Suppressor macrophage treated with lipopolysaccharide for 1 hour (primary cell): ENCODE measurements at regions not wholly inside any gene's neighbourhood (a gene's known extent, or its start where the extent isn't known, plus 50 kb on each side); places are given as distances from the start of the nearest gene placed in this dataset.
A peak's percentile ranks its signal among the peaks of the same experiment; 100 is the strongest.

Experiments used
- DNase-seq, 3 donors: peaks; one replicate each; pipeline ENCODE4 v3.0.0-alpha.2; 2020 to 2022

DNA sequence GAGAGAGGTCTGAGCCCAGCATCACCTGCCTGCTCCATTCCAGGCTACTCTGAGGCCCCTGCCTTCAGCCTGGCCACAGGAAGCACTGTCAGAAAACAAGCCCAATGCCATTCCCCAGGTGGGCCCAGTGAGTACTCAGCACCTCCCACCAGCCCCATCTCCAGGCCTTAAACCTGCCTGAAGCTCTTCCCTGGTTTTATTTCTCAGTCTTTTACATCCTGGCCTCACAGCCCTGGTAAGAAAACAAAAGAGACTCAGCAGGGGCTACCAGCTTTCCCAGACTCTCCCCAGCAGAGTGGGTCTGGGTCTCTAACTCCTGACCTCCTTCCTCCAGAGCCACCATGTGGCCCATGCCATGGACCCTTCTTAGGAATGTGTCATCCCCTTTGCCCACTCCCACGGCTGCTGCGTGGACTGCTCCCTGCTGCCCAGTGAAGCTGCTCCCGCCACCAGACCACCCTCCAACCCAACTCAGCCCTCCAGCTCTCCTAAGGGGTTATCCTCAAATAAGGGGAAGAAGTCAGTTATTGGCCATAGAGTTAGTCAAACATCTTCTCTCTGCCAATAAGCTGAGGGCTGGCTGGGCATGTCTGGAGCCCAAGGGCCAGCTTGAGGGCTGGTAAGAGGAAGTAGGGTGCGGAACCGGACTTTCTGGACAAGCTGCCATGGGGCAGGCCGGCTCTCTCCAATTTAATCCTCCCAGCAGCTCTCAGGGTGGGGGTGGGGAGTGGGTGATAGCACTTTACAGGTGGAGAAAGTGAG lies 116.7 kb upstream of the LINGO1 start:
- DNase-seq, result peak in 2 of 3 donors; percentile 5 to 22

DNA sequence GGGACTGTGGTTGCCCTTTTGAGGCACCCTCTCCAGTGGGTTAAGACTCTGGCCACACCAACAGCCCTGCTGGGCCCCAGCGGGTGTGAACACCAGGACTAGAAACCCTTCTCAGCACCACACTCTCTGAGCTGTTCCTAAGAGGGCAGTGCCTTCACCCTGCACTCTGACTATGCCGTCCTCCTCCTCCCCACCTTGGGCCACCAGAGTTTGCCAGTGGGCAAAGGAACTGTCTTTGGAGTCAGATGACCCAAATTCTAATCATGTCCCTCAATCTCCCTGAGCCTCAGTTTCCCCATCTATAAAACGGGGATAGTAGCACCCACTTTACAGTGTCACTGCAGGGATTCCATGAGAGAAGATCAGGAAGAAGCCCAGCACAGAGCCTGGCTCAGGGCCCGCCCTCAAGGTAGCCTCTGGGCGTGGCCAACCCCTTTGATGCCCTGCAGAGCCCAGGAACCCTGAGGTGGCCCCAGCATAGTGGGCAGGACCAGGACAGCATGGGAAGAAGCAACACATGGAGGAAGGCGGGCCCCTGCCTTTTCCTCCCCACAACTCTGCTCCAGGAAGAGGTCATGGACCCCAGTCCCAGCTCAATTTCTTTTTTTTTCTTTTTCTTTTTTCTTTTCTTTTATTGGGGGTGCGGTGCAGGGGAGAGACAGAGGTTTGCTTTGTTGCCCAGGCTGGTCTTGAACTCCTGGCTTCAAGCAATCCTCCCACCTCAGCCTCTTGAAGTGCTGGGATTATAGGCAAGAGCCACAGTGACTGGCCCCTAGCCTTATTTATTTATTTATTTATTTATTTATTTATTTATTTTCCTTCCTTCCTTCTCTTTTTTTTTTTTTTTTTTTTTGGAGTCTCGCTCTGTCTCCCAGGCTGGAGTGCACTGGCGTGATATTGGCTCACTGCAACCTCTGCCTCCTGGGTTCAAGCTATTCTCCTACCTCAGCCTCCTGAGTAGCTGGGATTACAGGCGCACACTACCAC lies 115.7 kb upstream of the LINGO1 start:
- no peak for DNase-seq

DNA sequence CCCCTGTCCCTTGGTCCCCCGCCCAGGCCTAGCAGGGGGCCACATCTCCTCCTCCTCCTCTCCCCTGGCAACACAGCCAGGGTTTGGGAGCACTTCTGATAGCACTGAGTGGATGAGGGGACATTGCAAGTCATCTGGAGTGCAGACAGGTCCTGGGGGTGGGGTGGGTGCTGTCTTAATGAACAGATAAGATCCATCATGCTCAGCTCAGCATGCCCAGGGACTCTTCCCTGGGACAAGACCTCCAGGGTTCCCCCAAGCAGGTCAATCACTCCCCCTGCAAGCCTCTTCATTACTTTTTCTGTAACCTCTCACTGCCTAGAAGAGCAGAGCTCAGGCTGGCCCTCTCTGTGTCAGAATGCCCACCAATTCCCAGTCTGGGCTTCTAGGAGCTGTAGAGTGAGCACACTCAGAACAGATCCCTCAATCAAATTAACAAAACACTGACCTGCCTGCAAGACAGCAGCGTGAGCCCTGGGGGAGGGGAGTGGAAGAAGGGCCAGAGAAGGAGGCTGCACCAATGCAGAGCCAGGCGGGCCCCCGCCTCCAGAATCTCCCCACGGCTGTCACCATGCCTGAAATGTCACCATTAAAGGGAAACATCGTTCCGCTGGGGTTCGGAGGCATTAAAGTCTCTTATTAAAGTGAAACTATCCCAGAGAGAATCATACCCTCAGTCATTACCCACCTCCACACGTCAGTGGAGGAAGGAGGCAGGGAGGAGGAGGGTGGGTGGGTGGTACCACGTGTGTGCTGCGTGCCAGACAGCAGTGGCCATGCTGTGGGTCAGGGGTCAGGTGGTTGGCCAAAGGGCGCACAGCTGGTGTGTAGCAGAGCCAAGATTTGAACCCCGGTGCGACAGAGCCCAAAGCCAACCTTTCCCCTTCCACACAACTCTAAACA lies 114.7 kb upstream of the LINGO1 start:
- DNase-seq, result peak; percentile 10 to 44 (median 36)

DNA sequence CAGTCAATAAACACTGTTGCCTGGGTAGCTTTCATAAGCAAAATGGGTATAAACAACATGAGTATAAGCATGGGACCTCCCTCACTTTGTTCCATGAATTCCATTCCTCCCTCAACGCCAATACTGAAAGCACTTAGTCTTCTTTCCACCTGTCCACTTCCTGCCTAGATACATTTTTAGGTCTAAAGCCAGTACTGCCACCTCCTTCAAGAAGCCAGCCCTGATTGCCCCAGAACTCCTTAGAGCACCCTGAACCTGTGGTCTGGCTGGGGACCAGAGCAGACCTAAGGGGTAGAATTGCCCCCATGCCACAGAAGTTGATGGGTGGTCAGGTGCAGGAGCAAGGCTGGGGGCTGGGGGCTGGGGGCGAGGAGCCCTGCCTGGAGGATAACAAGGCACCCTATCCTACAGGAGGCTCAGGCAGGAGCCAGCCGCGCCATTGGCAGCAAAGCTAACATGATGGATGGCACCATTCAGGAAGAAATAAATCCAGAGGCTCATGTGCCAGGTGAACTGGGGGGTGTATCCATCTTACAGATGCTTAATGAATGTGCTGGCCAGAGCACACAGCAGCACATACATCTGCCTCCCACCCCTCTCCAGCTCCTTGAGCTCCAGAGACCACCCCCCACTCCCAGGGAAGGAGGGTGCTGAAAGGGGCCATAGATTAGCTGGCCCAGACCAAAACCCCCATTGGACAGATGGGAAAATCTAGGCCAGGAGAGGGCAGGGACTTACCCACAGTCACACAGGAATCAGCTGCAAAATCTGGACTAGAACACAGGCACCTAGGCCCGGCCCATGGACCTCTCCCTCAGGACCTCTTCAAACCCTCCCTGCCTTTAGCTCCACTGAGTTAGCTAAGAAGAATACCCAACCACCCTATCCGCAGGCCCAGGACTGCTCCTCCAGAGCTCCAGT lies 113.8 kb upstream of the LINGO1 start:
- no peak for DNase-seq

DNA sequence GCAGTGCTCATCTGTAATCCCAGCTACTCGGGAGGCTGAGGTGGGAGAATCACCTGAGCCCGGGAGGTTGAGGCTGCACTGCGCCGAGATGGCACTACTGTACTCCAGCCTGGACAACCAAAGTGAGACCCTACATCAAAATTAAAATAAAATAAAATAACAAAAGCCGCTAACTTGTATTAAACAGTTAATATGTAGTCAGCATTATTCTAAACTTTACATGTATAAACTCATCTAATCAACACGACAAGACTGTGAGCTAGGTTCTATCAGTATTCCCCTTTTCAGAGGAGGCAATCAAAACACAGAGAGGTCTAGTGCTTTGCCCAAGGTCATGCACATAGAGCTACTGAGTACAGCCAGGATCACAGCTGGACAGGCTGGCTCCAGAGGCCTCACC lies 111.7 kb upstream of the LINGO1 start:
- no peak for DNase-seq

DNA sequence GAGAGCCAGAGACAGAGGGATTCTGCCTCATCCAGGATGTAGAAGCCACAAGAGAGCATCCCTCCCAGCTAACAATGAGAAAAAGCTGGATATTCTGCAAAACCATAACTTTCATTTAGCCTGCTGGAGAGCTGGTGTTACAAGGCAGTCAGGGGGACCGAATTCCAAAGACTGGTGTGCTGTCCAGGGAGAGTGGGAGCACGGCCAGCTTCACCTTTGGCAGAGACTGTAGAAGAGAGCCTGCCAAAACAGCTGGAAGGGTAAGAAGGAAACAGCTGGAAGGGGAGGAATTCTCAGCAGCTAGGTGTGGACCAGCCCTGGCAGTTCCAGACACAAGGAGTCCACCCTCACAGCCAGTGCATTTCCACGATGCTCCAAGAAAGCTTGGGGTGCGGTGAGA lies 109.9 kb upstream of the LINGO1 start:
- no peak for DNase-seq

DNA sequence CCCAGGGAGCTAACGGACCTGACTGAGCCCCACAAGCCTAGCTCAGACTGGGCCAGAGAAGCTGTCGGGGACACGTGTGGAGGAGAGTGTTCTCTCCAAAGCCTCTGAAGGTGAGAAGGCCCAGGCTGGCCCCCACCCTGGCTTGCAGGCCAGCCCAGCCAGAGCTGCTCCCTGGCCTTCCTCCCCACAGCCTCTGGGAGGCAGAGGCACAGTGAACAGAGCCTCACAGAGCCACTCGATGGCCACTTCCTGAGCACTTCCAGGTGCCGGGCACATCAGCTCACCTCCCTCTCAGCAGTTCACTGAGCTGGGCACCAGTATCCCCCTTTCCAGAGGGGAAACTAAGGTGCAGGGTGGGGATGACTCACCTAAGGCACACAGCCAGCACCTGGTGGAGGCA lies 109.4 kb upstream of the LINGO1 start:
- DNase-seq, result no peak

DNA sequence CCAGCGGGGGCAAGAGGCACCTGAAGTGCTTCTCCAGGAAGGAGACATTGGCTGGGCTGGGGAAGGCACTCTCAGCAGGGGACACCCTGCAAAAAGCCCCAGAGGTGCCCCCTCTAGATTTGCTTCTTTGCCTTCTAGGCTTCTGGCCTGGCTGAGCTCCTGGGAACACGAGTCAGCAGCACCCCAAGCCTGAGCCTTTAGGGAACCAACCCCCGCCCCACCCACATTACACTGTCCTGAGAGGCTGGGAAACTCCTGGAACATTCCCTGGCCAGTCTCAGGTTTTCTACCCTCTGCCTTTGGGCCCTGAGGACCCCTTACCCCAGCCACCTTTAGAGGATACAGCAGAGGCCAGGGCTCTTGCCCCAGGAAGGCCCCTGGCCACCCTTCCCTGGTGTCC lies 108.4 kb upstream of the LINGO1 start:
- peak; percentile 45 to 78 (median 45) for DNase-seq

DNA sequence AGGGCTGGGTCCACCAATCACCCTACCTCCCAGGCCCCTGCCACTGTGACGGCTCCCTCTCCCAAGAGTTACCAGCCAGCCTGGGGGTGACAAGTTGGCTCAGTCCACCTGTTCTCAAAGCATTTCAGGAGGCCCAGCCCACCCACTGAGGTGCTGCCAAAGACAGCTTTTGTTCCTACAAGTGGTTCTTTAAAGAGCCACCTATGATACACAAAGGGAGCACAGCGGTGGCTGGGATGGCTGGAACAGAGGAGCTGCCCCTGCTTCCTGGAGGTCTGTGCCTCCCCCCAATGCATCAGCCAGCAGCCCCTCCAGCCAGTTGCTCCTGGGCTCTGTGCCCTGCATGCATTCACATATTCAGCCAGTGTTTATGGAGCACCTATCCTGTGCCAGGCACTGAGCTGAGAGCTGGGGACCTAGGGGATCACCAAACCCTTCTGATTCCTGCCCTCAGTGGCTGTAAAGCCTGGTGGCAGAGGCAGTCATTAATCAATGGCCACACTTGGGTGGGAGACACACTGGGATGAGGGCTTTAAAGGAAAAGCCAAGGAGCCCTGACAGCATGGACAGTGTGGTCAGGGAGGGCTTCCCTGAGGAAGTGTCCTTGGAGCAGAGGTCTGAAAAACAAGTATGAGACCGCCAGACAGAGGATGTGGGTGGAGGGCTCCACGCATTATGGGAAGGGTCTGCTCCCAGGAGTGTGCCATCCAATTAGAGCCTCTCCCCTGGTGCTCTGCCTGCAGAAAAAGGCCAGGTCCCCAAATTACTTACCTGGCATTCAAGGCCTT lies 107.1 kb upstream of the LINGO1 start:
- DNase-seq, result no peak

DNA sequence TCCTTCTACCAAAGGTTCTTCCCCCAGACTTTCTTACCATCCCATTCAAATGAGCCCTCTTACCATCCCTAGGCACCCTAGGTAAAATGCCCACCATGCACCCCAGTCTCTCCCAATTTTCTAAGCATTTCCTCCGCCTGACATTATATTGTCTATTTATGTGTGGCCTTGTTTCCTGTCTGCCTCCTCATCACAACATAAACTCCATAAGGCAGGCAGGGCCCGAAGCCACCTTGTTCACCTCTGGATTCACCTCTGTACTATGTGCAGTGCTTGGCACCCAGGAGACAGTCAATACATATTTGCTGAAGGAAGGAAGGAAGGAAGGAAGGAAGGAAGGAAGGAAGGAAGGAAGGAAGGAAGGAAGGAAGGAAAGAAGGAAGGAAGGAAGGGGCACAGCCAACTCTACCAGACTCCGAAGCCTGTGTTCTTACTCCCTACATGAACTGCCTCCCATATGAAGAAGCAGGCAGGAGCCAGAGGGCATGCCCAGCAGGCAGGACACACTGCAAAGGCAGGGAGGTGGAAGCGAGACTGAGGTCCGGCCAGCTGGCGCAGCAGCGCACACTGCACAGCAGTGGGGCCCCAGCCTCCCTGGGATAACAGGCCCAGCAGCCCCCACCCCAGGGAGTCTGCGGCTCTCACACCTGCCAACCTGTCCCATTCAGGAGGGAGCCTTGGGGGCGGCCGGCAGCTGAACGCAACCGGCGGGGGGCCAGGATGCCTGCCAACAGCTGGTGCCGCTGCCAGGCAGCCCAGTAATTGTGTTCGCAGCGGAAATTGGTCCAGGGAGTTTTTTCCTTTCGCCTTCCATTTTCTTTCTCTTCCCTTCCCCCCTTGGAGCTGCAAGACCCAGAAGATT lies 106.0 kb upstream of the LINGO1 start:
- DNase-seq, result no peak

DNA sequence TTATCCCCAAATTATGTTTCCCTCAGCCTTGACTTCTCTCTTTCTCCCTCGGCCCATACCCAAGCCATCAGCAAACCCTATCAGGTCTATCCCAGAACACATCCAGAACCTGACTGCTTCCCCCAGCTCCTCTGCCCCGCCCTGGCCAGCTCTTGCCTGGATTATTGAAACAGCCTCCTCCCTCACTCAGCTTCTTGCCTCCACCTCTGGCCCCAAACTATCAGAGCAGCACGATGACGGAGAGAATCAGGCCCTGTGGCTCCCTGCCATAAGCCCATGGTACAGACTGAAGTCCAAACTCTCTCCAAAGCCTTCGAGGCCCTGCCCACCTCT lies 105.3 kb upstream of the LINGO1 start:
- DNase-seq, result no peak

DNA sequence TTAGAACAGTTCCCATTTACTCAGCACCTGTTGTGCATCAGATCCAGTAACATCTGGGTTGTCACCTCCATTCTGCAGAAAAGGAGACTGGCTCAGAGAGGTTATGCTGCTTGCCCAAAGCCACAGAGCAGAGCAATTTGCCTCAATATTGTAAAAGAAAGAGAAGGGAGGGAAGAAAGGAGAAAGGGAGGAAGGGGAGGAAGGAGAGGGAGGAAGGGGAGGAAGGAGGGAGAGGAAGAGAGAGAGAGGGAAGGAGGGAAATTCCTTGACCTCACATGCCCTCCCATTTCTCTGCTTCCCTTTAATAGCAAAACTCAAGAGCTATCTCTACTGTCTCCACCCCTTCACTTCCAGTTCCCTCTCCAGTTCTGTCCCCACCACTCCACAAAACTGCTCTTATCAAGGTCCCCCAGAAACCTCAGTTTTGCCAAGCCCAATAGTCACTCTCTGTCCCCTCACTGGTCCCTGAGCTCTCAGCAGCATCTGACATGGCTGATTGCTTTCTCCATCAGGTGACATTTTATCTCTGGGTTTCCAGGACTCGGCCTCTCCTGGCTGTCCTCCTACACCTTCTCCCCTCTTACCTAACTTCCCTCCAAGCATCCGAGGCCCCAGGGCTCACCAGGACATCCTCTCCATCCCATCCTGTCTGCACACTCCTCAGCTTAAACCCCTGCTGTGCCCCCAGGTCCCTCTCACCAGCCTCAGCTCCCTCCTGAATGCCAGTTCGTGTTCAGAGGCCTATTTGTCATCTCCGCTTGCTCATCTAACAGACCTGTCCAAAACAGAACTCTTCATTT lies 104.7 kb upstream of the LINGO1 start:
- peak in 1 of 3 donors; percentile 16 for DNase-seq

DNA sequence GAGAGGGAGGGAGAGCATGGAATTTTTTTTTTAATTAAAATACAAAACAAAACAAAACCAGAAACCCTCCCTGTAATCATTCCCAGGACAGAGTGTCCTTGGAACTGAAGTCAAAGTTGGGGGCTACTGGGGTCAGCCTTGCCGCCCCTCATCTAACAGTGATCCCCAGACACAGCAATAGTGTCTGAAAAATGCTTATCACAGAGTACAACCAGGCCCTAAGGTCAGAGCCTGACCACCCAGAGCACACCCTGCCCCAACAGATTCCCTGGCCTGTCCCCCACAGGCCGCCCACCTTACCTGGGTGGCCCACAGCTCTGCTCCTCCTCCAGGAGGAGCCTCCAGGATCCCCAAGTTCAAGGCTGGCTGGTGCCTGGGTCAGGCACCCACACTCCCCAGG lies 101.6 kb upstream of the LINGO1 start:
- DNase-seq, result no peak

DNA sequence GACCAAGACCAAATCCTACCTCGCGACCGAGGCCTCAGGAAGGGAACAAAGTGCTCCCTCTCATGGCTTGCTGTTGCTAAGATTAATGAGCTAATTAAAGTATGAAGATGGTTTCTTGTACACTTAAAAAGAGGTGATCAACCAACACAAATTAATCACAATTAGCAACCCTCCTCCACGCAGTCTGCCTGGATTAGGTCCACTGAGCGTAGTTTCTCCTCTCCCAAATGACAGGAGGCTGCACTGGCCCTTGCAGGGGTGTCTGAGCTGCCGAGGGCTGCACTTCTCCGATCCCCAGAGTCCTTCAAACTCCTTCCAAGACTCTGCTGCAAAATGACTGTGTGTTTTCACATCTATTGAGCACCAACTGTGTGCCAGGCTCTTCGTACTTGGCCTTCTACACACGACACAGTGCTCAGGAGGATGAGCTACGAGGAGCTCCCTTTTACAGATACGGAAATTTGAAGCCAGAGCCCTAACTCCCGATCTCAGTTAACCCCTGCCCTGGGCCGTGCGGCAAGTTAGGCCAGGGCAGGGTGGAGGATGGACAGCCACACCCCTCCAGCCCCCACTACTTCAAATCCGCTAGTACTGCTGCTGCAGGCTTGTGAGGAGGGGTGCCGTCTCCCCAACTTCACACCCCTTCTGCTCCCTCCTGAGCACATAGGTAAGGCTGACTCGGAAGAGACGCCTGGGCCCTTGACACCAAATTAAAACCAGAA lies 101.0 kb upstream of the LINGO1 start:
- DNase-seq, result no peak

DNA sequence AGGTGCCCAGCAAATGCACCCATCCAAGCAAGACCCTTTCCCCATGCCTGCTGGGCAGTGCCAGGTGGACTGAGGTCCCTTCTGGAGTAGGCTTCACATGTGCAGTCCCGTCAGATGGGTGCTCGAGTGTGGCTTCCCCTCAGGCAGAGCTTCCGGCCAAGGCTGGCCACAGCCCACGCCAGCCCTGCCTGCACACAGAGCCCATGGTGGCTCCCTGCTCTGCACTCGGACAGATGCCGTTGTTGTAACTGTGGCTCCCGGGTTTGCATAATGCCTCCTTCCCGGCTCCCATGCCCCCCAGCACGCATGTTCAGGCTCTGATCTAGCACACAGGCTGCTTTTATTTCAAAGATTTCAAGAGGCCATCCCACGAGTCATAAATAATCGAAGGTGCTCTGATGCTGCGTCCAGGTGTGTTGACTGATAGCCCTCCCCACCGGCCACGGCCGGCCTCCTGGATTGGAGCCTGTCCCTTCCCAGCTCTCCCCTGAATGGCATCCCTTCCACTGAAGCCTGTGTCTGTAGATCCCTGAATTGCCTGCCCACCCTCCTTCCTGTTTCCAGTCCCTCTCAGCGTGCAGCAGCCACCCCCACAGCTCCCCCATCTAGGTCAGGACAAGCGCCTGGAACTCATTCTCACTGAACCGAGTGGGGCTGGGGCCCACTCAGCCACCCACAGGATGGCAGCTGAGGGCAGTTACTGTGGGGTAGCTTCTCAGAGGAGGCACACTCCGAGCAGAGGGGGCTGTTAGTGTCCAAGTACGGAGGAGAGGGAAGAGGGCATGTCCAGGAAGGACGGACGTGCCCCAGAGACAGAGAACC lies 100.0 kb upstream of the LINGO1 start:
- no peak for DNase-seq

DNA sequence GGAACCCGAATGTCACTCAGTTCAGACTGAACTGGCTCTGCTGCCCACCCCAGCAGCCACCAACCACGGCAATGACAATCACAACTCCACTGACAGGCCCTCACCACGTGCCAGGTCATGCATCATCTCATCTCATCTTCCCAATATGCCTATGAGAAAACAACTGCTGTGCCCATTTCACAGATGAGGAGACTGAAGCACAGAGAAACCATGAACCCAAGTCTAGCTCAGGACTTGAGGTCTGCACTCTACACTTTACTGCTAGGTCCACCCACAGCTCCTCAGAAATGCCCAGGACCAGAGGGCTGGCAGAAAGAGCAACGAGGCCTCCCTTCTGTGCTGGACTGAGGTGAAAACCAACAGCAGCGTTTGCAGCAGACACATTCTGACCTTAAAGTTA lies 99.2 kb upstream of the LINGO1 start:
- DNase-seq, result no peak

DNA sequence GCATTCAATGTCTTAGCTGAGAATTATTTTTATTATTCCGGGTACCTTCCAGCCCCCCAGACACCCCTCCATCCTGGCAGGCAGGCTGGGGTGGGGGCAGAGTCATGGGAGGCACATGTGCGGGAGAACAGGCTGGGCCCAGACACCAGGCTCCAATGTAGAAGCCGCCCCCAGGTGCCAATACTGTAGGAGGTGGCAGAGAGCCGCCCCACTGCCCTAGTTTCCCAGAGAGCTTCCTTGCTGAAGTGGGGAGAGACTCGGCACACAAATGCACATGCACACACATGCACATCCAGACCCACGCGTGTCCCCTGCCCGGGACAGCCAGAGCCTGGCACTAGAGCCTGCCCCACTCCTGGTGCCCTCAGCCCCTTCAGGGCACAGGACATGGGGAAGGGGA lies 98.4 kb upstream of the LINGO1 start:
- DNase-seq, result no peak
